Right atrium auricular region (tissue), 2 donors: ENCODE measurements at regions not wholly inside any gene's neighbourhood (a gene's known extent, or its start where the extent isn't known, plus 50 kb on each side); places are given as distances from the start of the nearest gene placed in this dataset.

Experiments used
- DNase-seq: peaks from one replicate; pipeline ENCODE4 v3.0.0-alpha.2; 2019; ENCODE audit warnings: low spot score
- H3K27ac ChIP-seq, 2 donors: fragments of 200-600 bp; sonication (generic); 1 replicate in 1 of 2; 2 replicates in 1 of 2; pipeline ENCODE4 v1.5.1; 2016 to 2019
- H3K27me3 ChIP-seq, 2 donors: fragments of 200-600 bp; sonication (generic); one replicate each; pipeline versions ENCODE4 v1.5.1 to v1.6.0; 2017 to 2019
- H3K36me3 ChIP-seq: fragments of 200-600 bp; sonication (generic); one replicate; pipeline ENCODE4 v1.5.1; 2016
- H3K4me1 ChIP-seq, 2 donors: fragments of 200-600 bp; sonication (generic); one replicate each; pipeline versions ENCODE4 v1.5.1 to v1.6.0; 2017 to 2019
- H3K4me3 ChIP-seq, 2 donors: fragments of 200-600 bp; sonication (generic); 1 replicate in 1 of 2; 2 replicates in 1 of 2; pipeline ENCODE4 v1.5.1; 2017 to 2019; ENCODE audit warnings: mild to moderate bottlenecking in 1 of 2, moderate library complexity in 1 of 2
- H3K9me3 ChIP-seq, 2 donors: fragments of 200-600 bp; sonication (generic); one replicate each; pipeline ENCODE4 v1.5.1; 2019
- CTCF ChIP-seq, 2 donors: fragments of 200-600 bp; sonication (generic); IDR thresholded peaks; one replicate each; pipeline ENCODE4 v1.5.1; 2019; ENCODE audit warnings: antibody characterized with exemption in 2 of 2

GRCh38 chr20:50292079-50292590 is 101.5 kb downstream of the CEBPB start:
- H3K4me1 ChIP-seq: peaks cover 0 to 39% of the 10 kb centered on the region in 2 donors
- DNase-seq: no peak
- no peak for TF ChIP-seq CTCF (IDR thresholded peaks at IDR 0.05)

GRCh38 chr20:50292591-50293283 is 102.1 kb downstream of the CEBPB start:
- Histone ChIP-seq H3K36me3 (no peaks in the 10 kb centered on the region), H3K9me3 (no peaks in the 10 kb centered on the region), H3K4me1 (peaks cover 0 to 42% of the 10 kb centered on the region in 2 donors), H3K27ac (peak overlapping the region; percentile 68 to 73), H3K27me3 (no peaks in the 10 kb centered on the region), H3K4me3 (no peak overlapping the region)
- DNase-seq: peak; percentile 98
- TF ChIP-seq CTCF (IDR thresholded peaks at IDR 0.05): no peak

More at GRCh38 chr20:50292079-50292590, 101.5 kb downstream of the CEBPB start:
- Histone ChIP-seq H3K36me3 (no peaks in the 10 kb centered on the region), H3K27ac (peak overlapping the region; percentile 68 to 73), H3K9me3 (no peaks in the 10 kb centered on the region), H3K4me3 (no peak overlapping the region), H3K27me3 (no peaks in the 10 kb centered on the region)

DNA sequence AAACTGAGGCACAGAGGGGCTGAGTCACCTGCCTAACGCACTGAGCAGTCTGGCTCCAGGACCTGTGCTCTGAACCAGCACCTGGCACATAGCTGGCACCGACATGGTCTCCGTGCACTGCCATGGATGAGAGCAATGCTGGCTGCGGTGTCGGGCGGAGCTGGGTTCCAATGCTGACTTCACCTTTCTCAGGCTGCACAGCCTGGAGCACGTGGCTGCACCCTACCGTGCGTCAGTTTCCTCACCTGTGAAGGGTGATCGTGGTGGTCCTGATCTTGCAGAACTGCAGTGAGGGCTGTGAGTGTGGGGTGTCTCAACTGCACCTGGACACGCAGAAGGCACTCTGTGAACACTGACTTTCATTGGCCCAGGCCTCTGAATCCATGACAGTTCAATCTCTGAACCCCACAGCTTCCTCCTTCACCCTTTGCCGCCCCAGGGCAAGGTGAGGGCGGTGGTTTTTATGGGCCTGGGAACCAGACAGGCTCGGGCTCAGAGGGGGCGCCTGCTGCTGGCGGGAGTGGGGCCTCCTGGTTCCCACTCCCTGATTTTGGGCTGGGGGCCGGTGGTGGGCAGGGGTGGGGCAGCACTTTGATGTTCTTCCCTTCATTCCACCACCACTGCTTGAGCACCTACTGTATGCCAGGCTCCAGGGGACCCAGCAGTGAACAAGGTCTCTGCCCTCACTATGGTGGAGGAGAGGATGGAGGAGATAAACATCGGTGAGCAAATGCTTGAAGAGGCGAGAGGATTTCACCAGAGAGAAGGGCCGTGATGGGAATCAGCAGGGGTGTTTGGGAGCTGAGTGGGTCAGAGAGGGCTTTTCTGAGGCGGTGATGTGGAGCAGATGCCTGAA is 102.9 kb downstream of the CEBPB start:
- no peaks in the 10 kb centered on the region for H3K9me3 ChIP-seq
- no peaks in the 10 kb centered on the region for H3K36me3 ChIP-seq
- DNase-seq: no peak
- peak overlapping the region; percentile 68 to 73 for H3K27ac ChIP-seq
- no peak overlapping the region for H3K4me3 ChIP-seq
- H3K4me1 ChIP-seq: peaks cover 0 to 42% of the 10 kb centered on the region in 2 donors
- no peak for TF ChIP-seq CTCF (IDR thresholded peaks at IDR 0.05)
- no peaks in the 10 kb centered on the region for H3K27me3 ChIP-seq

DNA sequence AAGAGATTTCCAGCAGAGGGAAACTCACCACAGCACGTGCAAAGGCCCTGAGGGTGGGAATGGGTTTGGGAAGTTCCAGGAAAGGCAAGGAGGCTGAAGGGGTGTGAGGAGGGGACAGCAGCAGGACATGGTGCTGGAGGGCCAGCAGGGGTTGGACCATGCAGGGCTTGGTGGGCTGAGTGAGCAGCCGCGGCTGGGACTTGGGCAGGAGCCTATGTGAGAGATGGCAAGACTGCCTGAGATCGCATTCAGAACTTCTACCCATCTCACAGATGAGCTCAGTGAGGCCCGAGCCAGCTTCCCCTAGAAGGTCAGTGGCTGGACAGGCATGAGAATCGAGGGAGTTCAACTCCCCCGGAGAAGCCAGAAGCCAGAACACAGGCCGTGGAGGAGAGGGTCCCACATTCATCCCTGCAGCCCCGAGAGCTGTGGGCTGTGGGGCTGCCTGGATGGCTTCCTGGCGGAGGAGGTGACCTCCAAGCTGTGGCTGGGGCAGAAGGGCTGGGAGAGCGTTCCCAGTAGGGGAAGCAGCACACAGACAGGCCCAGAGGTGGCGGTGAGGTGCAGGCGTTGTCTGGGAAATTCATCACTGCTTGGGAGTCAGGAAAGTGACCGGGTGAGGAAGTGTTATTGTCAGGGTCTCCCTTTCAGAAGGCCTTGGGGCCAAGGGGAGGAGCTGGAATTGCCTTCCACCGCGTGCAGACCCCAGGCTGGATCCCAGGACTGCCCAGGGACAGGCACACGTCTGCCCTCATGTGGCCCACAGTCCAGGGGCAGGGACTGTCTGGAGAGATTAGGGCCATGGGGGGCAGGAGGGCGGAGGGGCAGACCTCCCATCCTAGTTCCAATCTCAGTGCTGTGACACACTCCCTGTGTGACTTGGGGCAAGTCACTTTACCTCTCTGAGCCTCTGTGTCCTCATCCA is 103.8 kb downstream of the CEBPB start:
- Histone ChIP-seq H3K4me3 (no peak overlapping the region), H3K4me1 (peaks cover 0 to 42% of the 10 kb centered on the region in 2 donors), H3K9me3 (no peaks in the 10 kb centered on the region), H3K27me3 (no peaks in the 10 kb centered on the region), H3K27ac (peak overlapping the region; percentile 68 to 73), H3K36me3 (no peaks in the 10 kb centered on the region)
- TF ChIP-seq CTCF (IDR thresholded peaks at IDR 0.05): no peak
- no peak for DNase-seq

DNA sequence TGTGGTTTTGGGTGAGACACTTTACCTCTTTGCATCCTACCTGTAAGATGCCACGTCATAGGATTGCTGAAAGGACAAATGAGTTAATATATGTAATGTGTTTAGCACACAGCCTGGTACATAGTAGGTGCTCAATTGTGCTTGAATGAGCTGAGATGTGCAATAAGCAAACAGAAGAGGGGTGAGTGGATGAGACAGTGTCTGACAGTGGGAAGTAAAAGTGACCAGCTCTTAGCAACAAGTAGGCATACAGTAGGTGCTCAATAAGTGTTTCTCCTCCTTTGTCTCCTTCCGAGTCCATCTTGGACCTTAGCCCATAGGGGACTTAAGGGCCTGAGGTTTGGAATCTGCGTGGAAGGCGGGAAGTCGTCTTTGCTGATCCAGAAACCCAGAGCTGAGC is 104.7 kb downstream of the CEBPB start:
- no peaks in the 10 kb centered on the region for H3K27me3 ChIP-seq
- DNase-seq: no peak
- no peak overlapping the region for H3K4me3 ChIP-seq
- peaks cover 0 to 42% of the 10 kb centered on the region in 2 donors for H3K4me1 ChIP-seq
- no peaks in the 10 kb centered on the region for H3K36me3 ChIP-seq
- TF ChIP-seq CTCF (IDR thresholded peaks at IDR 0.05): no peak
- H3K27ac ChIP-seq: peak overlapping the region in 1 of 2 donors; percentile 73
- no peaks in the 10 kb centered on the region for H3K9me3 ChIP-seq
